ENCODE measurements at regions not wholly inside any gene's neighbourhood (a gene's known extent, or its start where the extent isn't known, plus 50 kb on each side); places are given as distances from the start of the nearest gene placed in this dataset.

- TF ChIP-seq POLR2A (IDR thresholded peaks at IDR 0.05), result no peak
- no peak for TF ChIP-seq CTCF (IDR thresholded peaks at IDR 0.05)
Measured at GRCh38 chr2:37783545-37783944, 112.1 kb upstream of the CDC42EP3 start.
